Naive thymus-derived CD4-positive, alpha-beta T cell (primary cell): ENCODE measurements at regions not wholly inside any gene's neighbourhood (a gene's known extent, or its start where the extent isn't known, plus 50 kb on each side); places are given as distances from the start of the nearest gene placed in this dataset.

Experiments used
- ATAC-seq: fragments of 150-1000 bp; cut with Tn5 transposase; 2 replicates; pipeline ENCODE4 v1.10.0; 2021; ENCODE audit warnings: mild to moderate bottlenecking, moderate library complexity
- CTCF ChIA-PET: fragments of 350-600 bp; sonication (Branson Sonifier 250); formaldehyde crosslinking; loops from one replicate; lab custom pipeline; 2021; ENCODE audit warnings: antibody characterized with exemption; lab: Charles Lee
- POLR2A ChIA-PET: fragments of 350-600 bp; sonication (Branson Sonifier 250); formaldehyde crosslinking; loops from one replicate; lab custom pipeline; 2021; ENCODE audit warnings: antibody characterized with exemption, inconsistent platforms; lab: Charles Lee
- DNase-seq, 9 donors: peaks; one replicate each; pipeline versions ENCODE4 v3.0.0 to v3.0.0-alpha.2; 2020 to 2022; ENCODE audit warnings: mixed read lengths in 1 of 9
- H3K27ac ChIP-seq: one replicate; pipeline ENCODE4 v1.7.0; 2013; ENCODE audit warnings: mild to moderate bottlenecking, low read depth, low read length, moderate library complexity
- H3K27me3 ChIP-seq, 2 donors: one replicate each; pipeline ENCODE4 v1.7.0; 2013; ENCODE audit warnings: low read length in 2 of 2, mild to moderate bottlenecking in 2 of 2, moderate library complexity in 2 of 2; ENCODE audit not compliant: control insufficient read depth in 2 of 2, insufficient read depth in 2 of 2
- H3K36me3 ChIP-seq, 3 experiments: 1 replicate in 2 of 3; 2 replicates in 1 of 3; pipeline ENCODE4 v1.7.0; 2013; ENCODE audit warnings: low read length in 3 of 3, mild to moderate bottlenecking in 3 of 3, moderate library complexity in 1 of 3; ENCODE audit not compliant: insufficient read depth in 3 of 3, control insufficient read depth in 2 of 3
- H3K4me1 ChIP-seq, 2 donors: one replicate each; pipeline ENCODE4 v1.7.0; 2013; ENCODE audit warnings: low read length in 2 of 2, mild to moderate bottlenecking in 2 of 2, moderate library complexity in 1 of 2; ENCODE audit not compliant: control insufficient read depth in 2 of 2, insufficient read depth in 2 of 2
- H3K4me3 ChIP-seq: 2 replicates; pipeline ENCODE4 v1.7.0; 2013; ENCODE audit warnings: mild to moderate bottlenecking, low read length
- H3K9me3 ChIP-seq, 3 experiments: 1 replicate in 2 of 3; 2 replicates in 1 of 3; pipeline ENCODE4 v1.7.0; 2013; ENCODE audit warnings: low read length in 3 of 3; ENCODE audit not compliant: control insufficient read depth in 2 of 3
- H3K27ac Mint-ChIP-seq, 9 donors: one replicate each; pipeline ENCODE4 v1.8.0; 2020 to 2022; ENCODE audit warnings: mixed read lengths in 9 of 9, mild to moderate bottlenecking in 8 of 9, moderate library complexity in 5 of 9, inconsistent platforms in 2 of 9
- H3K27me3 Mint-ChIP-seq, 5 donors: one replicate each; pipeline ENCODE4 v1.8.0; 2021 to 2022; ENCODE audit warnings: mixed read lengths in 5 of 5, mild to moderate bottlenecking in 1 of 5
- H3K36me3 Mint-ChIP-seq, 5 donors: one replicate each; pipeline ENCODE4 v1.8.0; 2020 to 2022; ENCODE audit warnings: mixed read lengths in 5 of 5, mild to moderate bottlenecking in 3 of 5, inconsistent platforms in 1 of 5
- H3K4me1 Mint-ChIP-seq, 7 donors: one replicate each; pipeline ENCODE4 v1.8.0; 2020 to 2022; ENCODE audit warnings: mixed read lengths in 7 of 7, mild to moderate bottlenecking in 3 of 7, inconsistent platforms in 1 of 7
- H3K4me3 Mint-ChIP-seq, 10 donors: one replicate each; pipeline ENCODE4 v1.8.0; 2020 to 2022; ENCODE audit warnings: mild to moderate bottlenecking in 10 of 10, mixed read lengths in 10 of 10, moderate library complexity in 6 of 10, inconsistent platforms in 2 of 10
- H3K9me3 Mint-ChIP-seq, 11 donors: one replicate each; pipeline ENCODE4 v1.8.0; 2020 to 2022; ENCODE audit warnings: mixed read lengths in 11 of 11, mild to moderate bottlenecking in 4 of 11, inconsistent platforms in 1 of 11, moderate library complexity in 1 of 11
- intact Hi-C, 2 donors: fragments of 100-400 bp; cut with micrococcal nuclease; formaldehyde crosslinking; loops; one replicate each; pipeline ENCODE4 v1.15.1; 2023

DNA sequence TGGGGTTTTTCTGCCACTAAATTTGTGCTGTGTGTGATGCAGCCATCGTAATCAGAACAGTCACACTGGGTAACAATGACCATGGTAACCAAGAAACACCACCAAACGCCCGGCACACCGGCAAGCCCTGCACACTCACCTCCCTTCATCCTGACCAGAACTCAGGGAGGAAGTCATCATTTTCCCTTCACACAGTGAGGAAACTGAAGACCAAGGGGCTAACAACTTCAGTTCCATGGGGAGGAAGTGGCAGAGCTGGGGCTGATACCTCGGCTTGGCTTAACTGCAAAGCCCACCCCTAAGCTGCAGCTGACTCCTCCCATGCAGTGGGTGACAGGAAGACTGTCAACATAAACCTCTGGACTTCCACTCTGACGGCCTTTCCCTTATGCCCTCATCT is 69.3 kb upstream of the BCAR3 start:
- intact Hi-C loops: loop anchor here in 1 of 2 donors (10.0 kb wide), 1 partner anchor 56 kb away; no protein-coding TSS in a partner anchor
- peaks cover 0 to 11% (median 4%) of the 10 kb centered on the region in 11 donors for H3K9me3 Mint-ChIP-seq

DNA sequence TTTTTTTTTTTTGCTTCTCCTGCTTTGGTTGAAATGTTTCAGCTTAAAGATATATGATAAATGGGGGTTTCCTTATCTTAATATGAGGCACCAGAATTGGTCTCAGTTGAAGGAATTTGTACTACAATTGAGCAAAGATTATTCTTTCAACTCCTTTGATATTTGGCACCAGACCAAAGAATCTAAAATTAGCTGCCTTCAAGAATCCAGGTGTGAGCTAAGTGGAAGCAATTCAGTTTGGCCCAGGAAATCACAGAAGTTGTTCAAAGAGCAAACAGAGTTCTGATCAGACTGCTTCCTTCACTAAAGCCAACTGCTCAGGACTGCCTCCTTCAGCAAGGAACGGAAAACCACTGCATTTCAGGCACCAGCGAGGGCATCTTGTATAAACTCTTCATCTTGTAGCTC is 68.3 kb upstream of the BCAR3 start:
- H3K27me3 Mint-ChIP-seq: peaks cover 7 to 18% (median 12%) of the 10 kb centered on the region in 5 donors
- no peaks in the 10 kb centered on the region for H3K36me3 ChIP-seq
- DNase-seq (no peak), ATAC-seq (no peak)
- ChIA-PET CTCF (interaction anchor here (0.7 kb wide), 1 partner anchor 556 kb away, joined by 4 read pairs; no protein-coding TSS in a partner anchor), POLR2A (no interaction called here)
- H3K27ac ChIP-seq: no peak overlapping the region
- intact Hi-C loops: loop anchor here in 1 of 2 donors (10.0 kb wide), 1 partner anchor 55 kb away; no protein-coding TSS in a partner anchor
- peak overlapping the region in 1 of 9 donors; percentile 14 for H3K27ac Mint-ChIP-seq
- peaks cover 0 to 7% (median 0%) of the 10 kb centered on the region in 3 experiments for H3K9me3 ChIP-seq
- peaks cover 0 to 4% of the 10 kb centered on the region in 2 donors for H3K4me1 ChIP-seq
- no peak overlapping the region for H3K4me3 ChIP-seq
- peaks cover 2 to 35% (median 8%) of the 10 kb centered on the region in 7 donors for H3K4me1 Mint-ChIP-seq
- H3K36me3 Mint-ChIP-seq: peaks cover 0 to 6% (median 4%) of the 10 kb centered on the region in 5 donors
- no peaks in the 10 kb centered on the region for H3K27me3 ChIP-seq
- no peak overlapping the region for H3K4me3 Mint-ChIP-seq
- peaks cover 0 to 11% (median 4%) of the 10 kb centered on the region in 11 donors for H3K9me3 Mint-ChIP-seq

More for the DNA sequence above, 69.3 kb upstream of the BCAR3 start:
- H3K9me3 ChIP-seq: peaks cover 0 to 7% (median 0%) of the 10 kb centered on the region in 3 experiments
- peaks cover 0 to 4% of the 10 kb centered on the region in 2 donors for H3K4me1 ChIP-seq
- peaks cover 0 to 6% (median 4%) of the 10 kb centered on the region in 5 donors for H3K36me3 Mint-ChIP-seq
- peaks cover 2 to 34% (median 8%) of the 10 kb centered on the region in 7 donors for H3K4me1 Mint-ChIP-seq
- H3K36me3 ChIP-seq: no peaks in the 10 kb centered on the region
- POLR2A ChIA-PET: no interaction called here
- DNase-seq (no peak), ATAC-seq (peak; percentile 43)
- H3K4me3 ChIP-seq: no peak overlapping the region
- no peak overlapping the region for H3K4me3 Mint-ChIP-seq
- H3K27ac Mint-ChIP-seq: peak overlapping the region in 1 of 9 donors; percentile 41
- H3K27ac ChIP-seq: no peak overlapping the region
- H3K27me3 ChIP-seq: no peaks in the 10 kb centered on the region
- CTCF ChIA-PET: no interaction called here
- peaks cover 7 to 14% (median 12%) of the 10 kb centered on the region in 5 donors for H3K27me3 Mint-ChIP-seq

DNA sequence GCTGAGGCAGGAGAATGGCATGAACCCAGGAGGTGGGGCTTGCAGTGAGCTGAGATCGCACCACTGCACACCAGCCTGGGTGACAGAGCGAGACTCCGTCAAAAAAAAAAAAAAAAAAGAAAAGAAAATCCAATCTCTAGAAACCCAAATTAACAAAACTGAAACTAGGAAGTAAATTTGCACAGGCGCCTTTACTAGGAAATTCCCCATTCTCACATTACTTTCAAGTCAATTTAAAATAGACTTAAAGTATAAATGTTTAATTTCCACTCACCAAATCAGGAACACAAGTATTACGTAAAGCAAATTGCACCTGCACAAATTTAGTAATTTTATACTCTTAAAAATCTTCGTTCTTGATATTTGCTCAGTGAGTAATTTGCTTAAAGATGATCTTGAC is 67.8 kb upstream of the BCAR3 start:
- Mint-ChIP-seq H3K9me3 (peaks cover 0 to 11% (median 4%) of the 10 kb centered on the region in 11 donors), H3K36me3 (peaks cover 0 to 6% (median 4%) of the 10 kb centered on the region in 5 donors), H3K4me1 (peaks cover 2 to 39% (median 8%) of the 10 kb centered on the region in 7 donors), H3K4me3 (no peak overlapping the region), H3K27ac (no peak overlapping the region), H3K27me3 (peaks cover 7 to 18% (median 12%) of the 10 kb centered on the region in 5 donors)
- Histone ChIP-seq H3K4me3 (no peak overlapping the region), H3K27me3 (no peaks in the 10 kb centered on the region), H3K36me3 (no peaks in the 10 kb centered on the region), H3K27ac (no peak overlapping the region), H3K9me3 (peaks cover 0 to 7% (median 0%) of the 10 kb centered on the region in 3 experiments), H3K4me1 (peaks cover 0 to 4% of the 10 kb centered on the region in 2 donors)
- ChIA-PET CTCF (interaction anchor here (0.7 kb wide), 1 partner anchor 555 kb away, joined by 4 read pairs; no protein-coding TSS in a partner anchor), POLR2A (no interaction called here)
- DNase-seq (no peak), ATAC-seq (no peak)
- intact Hi-C loops: no loop called here

DNA sequence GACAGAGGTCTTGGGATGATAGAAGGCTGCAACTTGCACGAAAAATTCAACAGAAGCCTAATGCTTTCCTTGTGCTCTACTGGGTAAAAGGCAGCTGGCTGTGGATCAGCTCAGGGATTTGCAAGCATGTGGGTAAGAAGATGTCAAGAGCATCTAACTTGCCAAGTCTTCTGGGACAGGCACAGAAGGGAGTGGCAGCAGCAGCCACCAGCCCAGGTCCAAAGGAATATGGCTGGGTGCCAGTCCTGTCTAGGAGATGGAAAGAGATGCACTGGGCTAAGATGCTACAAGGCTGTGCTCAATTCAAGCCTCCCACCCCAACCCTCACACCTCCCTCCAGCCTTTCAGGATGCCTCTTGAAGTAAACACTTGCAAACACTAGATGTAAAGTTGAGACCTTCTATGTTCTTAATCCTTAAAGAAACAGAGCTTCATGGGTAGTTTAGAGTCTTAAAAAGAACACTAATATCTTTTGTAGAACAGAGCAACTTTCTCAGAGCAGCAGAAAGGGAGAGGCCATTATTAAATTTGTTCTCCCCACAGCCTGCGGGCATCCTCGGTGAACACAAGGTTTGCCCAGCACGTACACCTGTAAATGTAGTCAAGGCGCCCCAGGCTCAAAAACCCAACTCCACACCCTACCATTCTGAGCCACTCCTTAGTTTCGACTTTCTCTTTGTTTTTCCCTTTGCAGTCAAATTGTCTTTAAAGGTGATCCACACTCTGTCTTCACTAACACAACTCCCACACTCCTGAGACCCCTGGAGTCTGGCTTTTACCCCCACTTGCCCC is 64.6 kb upstream of the BCAR3 start:
- Mint-ChIP-seq H3K4me3 (no peak overlapping the region), H3K9me3 (peaks cover 0 to 11% (median 4%) of the 10 kb centered on the region in 11 donors), H3K27ac (no peak overlapping the region), H3K27me3 (peaks cover 7 to 18% (median 12%) of the 10 kb centered on the region in 5 donors), H3K4me1 (peaks cover 0 to 26% (median 8%) of the 10 kb centered on the region in 7 donors), H3K36me3 (peaks cover 0 to 6% (median 4%) of the 10 kb centered on the region in 5 donors)
- Histone ChIP-seq H3K4me1 (no peaks in the 10 kb centered on the region), H3K4me3 (no peak overlapping the region), H3K27me3 (no peaks in the 10 kb centered on the region), H3K36me3 (no peaks in the 10 kb centered on the region), H3K27ac (no peak overlapping the region), H3K9me3 (peaks cover 0 to 7% (median 0%) of the 10 kb centered on the region in 3 experiments)
- intact Hi-C loops: no loop called here
- ChIA-PET CTCF (no interaction called here), POLR2A (no interaction called here)
- DNase-seq: no peak
- no peak for ATAC-seq

DNA sequence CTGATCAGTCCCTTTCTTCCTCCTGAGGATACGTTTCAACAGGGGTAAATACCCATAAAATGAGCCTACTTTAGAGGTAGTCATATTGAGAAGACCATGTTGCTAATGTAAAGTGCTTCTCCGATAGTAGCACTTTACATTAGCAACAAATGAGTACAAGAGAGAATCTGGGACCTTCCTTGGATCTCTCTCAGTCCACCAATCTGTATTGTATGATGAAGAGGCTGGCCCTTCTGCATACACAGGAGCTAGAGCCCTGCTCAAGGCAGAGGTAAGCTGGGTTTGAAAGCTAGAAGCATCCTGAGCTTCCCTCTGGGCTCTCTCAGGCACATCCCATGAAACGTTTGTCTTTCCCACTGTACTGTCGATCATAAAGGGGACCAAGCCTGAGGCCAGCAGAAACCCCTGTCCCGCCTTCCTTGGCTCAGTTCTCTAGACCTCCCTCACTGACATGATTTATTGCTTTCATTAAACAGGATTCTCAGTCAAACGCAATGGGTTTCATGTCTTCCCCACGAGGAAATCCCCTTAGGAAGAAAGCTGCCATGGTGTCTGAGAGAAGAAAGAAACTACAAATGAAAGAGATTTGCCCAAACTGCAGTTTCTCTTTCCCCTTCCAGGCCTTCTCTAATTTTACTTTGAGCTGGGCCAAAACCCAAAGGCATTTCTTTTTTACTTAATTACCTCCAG is 62.8 kb upstream of the BCAR3 start:
- Mint-ChIP-seq H3K9me3 (peaks cover 0 to 11% (median 4%) of the 10 kb centered on the region in 11 donors), H3K27ac (peak overlapping the region in 1 of 9 donors; percentile 43), H3K4me1 (peaks cover 0 to 17% (median 0%) of the 10 kb centered on the region in 7 donors), H3K4me3 (no peak overlapping the region), H3K27me3 (peaks cover 3 to 18% (median 12%) of the 10 kb centered on the region in 5 donors), H3K36me3 (peaks cover 0 to 6% (median 4%) of the 10 kb centered on the region in 5 donors)
- intact Hi-C loops: no loop called here
- CTCF ChIA-PET: interaction anchor here (0.6 kb wide), 1 partner anchor 164 kb away, joined by 4 read pairs; no protein-coding TSS in a partner anchor
- Histone ChIP-seq H3K27ac (no peak overlapping the region), H3K4me3 (no peak overlapping the region), H3K4me1 (no peaks in the 10 kb centered on the region), H3K9me3 (peaks cover 0 to 7% (median 0%) of the 10 kb centered on the region in 3 experiments), H3K36me3 (no peaks in the 10 kb centered on the region), H3K27me3 (no peaks in the 10 kb centered on the region)
- no peak for DNase-seq
- no peak for ATAC-seq
- POLR2A ChIA-PET: no interaction called here

DNA sequence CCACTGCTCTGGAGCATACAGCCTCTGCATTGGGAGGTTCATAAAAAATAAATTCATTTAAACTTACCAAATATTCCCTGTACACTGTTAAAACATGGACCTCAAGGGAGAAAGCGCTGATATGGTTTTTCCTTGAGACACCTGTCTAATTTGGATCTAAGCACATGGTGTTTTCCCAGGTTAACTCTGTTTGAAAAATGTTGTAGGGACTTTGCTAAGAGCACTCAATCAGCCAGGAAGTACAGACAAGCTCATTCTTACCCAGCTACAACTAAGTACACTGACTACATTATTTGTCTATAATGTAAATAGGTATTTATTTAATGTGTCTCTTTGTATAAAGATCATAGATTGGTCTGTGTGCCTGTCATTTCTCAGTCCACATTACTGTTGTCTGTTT is 61.8 kb upstream of the BCAR3 start:
- no peak for DNase-seq
- Mint-ChIP-seq H3K4me1 (peaks cover 0 to 17% (median 0%) of the 10 kb centered on the region in 7 donors), H3K27ac (no peak overlapping the region), H3K4me3 (no peak overlapping the region), H3K9me3 (peaks cover 0 to 11% (median 4%) of the 10 kb centered on the region in 11 donors), H3K36me3 (peaks cover 0 to 6% (median 4%) of the 10 kb centered on the region in 5 donors), H3K27me3 (peaks cover 3 to 16% (median 11%) of the 10 kb centered on the region in 5 donors)
- H3K4me1 ChIP-seq: no peaks in the 10 kb centered on the region
- H3K27me3 ChIP-seq: no peaks in the 10 kb centered on the region
- H3K36me3 ChIP-seq: no peaks in the 10 kb centered on the region
- POLR2A ChIA-PET: no interaction called here
- H3K9me3 ChIP-seq: peaks cover 0 to 7% (median 0%) of the 10 kb centered on the region in 3 experiments
- no peak for ATAC-seq
- CTCF ChIA-PET: no interaction called here
- no peak overlapping the region for H3K27ac ChIP-seq
- no peak overlapping the region for H3K4me3 ChIP-seq
- intact Hi-C loops: no loop called here
